GM12878 (cell line): ENCODE measurements at regions not wholly inside any gene's neighbourhood (a gene's known extent, or its start where the extent isn't known, plus 50 kb on each side); places are given as distances from the start of the nearest gene placed in this dataset.

ENCODE experiments used
- CBX5 ChIP-seq: sonication (generic); IDR thresholded peaks from 2 replicates; pipeline ENCODE4 v1.6.1; 2016; ENCODE audit warnings: low read depth, moderate library complexity, mild to moderate bottlenecking, inconsistent platforms
- CTCF ChIP-seq, 3 experiments: IDR thresholded peaks in 2 of 3; conservative IDR thresholded peaks in 1 of 3; 2 replicates each; pipeline ENCODE4 v1.5.1; 2011; ENCODE audit warnings: low read depth in 3 of 3, low read length in 3 of 3, mild to moderate bottlenecking in 3 of 3, control low read depth in 2 of 3, moderate library complexity in 2 of 3, inconsistent platforms in 1 of 3, mixed read lengths in 1 of 3; ENCODE audit not compliant: control insufficient read depth in 2 of 3, insufficient read depth in 1 of 3; ENCODE audit errors: extremely low read depth in 1 of 3
- DPF2 ChIP-seq: fragments of 450-650 bp; IDR thresholded peaks from 2 replicates; pipeline ENCODE4 v1.6.1; 2017; ENCODE audit warnings: mild to moderate bottlenecking
- FOXK2 ChIP-seq: fragments of 450-650 bp; IDR thresholded peaks from 2 replicates; pipeline ENCODE4 v1.6.1; 2017; ENCODE audit warnings: mild to moderate bottlenecking, moderate library complexity
- FOXM1 ChIP-seq: IDR thresholded peaks from 2 replicates; pipeline ENCODE4 v1.6.1; 2012; ENCODE audit warnings: low read depth, mild to moderate bottlenecking, inconsistent platforms, low read length, moderate library complexity
- POLR2A ChIP-seq: IDR thresholded peaks from 2 replicates; pipeline ENCODE4 v1.6.1; 2011; ENCODE audit warnings: low read depth, mild to moderate bottlenecking, low read length
- POLR2AphosphoS5 ChIP-seq: IDR thresholded peaks from 2 replicates; pipeline ENCODE4 v1.6.1; 2011; ENCODE audit warnings: mild to moderate bottlenecking, low read length, inconsistent platforms
- RAD21 ChIP-seq: IDR thresholded peaks from 2 replicates; pipeline ENCODE4 v1.6.1; 2011; ENCODE audit warnings: mild to moderate bottlenecking, low read depth, low read length, moderate library complexity; ENCODE audit not compliant: insufficient read depth
- REST ChIP-seq: IDR thresholded peaks from 2 replicates; pipeline ENCODE4 v1.6.1; 2012; ENCODE audit warnings: mild to moderate bottlenecking, low read depth, low read length
- SMC3 ChIP-seq: IDR thresholded peaks from 2 replicates; pipeline ENCODE4 v1.6.1; 2011; ENCODE audit warnings: low read length, improper control_type of control experiment, borderline replicate concordance
- TAF1 ChIP-seq: IDR thresholded peaks from 2 replicates; pipeline ENCODE4 v1.6.1; 2011; ENCODE audit warnings: mild to moderate bottlenecking, low read depth, low read length, borderline replicate concordance
- ZNF274 ChIP-seq: IDR thresholded peaks from one replicate; pipeline ENCODE4 v1.8.0; 2011; ENCODE audit not compliant: insufficient read length, insufficient read depth

- TF ChIP-seq POLR2AphosphoS5: no peak
- TF ChIP-seq CTCF (IDR thresholded peaks at IDR 0.05 in 2 of 3, conservative IDR thresholded peaks at IDR 0.05 in 1 of 3; ENCODE audit: control insufficient read depth in 2 of 3, extremely low read depth in 1 of 3, insufficient read depth in 1 of 3, low read depth in 3 of 3, low read length in 3 of 3): no peak
- no peak for TF ChIP-seq REST
- TF ChIP-seq DPF2: no peak
- TF ChIP-seq FOXK2: no peak
- TF ChIP-seq RAD21: no peak
- TF ChIP-seq POLR2A: no peak
- TF ChIP-seq ZNF274: no peak
- no peak for TF ChIP-seq TAF1
- TF ChIP-seq SMC3: no peak
- no peak for TF ChIP-seq FOXM1
- TF ChIP-seq CBX5: no peak
These were observed 130.2 kb upstream of the DAP start for GRCh38 chr5:10891193-10891592.
